Epithelial cell of proximal tubule (primary cell): ENCODE measurements at regions not wholly inside any gene's neighbourhood (a gene's known extent, or its start where the extent isn't known, plus 50 kb on each side); places are given as distances from the start of the nearest gene placed in this dataset.
A peak's percentile ranks its signal among the peaks of the same experiment; 100 is the strongest.
"Not testable (repeated sequence)": the region's sequence is repeated elsewhere in the genome, so short reads cannot be mapped to it uniquely, and the experiment has no call there.

ENCODE experiments used
- DNase-seq: peaks from one replicate; pipeline ENCODE4 v3.0.0-alpha.2; 2011; ENCODE audit warnings: low read depth
- H3K4me3 ChIP-seq: 2 replicates; pipeline ENCODE4 v1.5.1; 2011; ENCODE audit warnings: low read depth, mild to moderate bottlenecking, low read length
- TF ChIP-seq, protein P1 (sequence below): conservative IDR thresholded peaks from 2 replicates; pipeline ENCODE4 v1.5.1; 2012; ENCODE audit warnings: low read depth, mild to moderate bottlenecking, low read length

DNA sequence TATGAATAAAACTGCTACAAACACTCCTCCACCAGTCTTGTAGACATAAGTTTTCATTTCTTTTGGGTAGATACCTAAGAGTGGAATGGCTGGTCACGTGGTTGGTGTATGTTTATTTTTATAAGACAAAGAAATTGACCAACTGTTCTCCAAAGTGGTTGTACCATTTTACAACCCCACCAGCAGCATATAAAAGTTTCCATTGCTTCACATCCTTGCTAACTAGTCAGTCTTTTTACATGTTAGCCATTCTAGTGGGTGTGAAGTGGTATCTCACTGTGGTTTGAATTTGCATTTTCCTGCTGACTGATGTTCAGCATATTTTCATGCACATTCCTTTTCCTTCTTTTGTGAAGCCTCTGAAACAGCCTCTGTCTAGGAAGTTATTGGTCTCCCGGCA is 76.2 kb upstream of the ADGRG2 start:
- no peak overlapping the region for H3K4me3 ChIP-seq
- no peak for DNase-seq
- TF ChIP-seq, protein P1, sequence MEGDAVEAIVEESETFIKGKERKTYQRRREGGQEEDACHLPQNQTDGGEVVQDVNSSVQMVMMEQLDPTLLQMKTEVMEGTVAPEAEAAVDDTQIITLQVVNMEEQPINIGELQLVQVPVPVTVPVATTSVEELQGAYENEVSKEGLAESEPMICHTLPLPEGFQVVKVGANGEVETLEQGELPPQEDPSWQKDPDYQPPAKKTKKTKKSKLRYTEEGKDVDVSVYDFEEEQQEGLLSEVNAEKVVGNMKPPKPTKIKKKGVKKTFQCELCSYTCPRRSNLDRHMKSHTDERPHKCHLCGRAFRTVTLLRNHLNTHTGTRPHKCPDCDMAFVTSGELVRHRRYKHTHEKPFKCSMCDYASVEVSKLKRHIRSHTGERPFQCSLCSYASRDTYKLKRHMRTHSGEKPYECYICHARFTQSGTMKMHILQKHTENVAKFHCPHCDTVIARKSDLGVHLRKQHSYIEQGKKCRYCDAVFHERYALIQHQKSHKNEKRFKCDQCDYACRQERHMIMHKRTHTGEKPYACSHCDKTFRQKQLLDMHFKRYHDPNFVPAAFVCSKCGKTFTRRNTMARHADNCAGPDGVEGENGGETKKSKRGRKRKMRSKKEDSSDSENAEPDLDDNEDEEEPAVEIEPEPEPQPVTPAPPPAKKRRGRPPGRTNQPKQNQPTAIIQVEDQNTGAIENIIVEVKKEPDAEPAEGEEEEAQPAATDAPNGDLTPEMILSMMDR, result no peak

DNA sequence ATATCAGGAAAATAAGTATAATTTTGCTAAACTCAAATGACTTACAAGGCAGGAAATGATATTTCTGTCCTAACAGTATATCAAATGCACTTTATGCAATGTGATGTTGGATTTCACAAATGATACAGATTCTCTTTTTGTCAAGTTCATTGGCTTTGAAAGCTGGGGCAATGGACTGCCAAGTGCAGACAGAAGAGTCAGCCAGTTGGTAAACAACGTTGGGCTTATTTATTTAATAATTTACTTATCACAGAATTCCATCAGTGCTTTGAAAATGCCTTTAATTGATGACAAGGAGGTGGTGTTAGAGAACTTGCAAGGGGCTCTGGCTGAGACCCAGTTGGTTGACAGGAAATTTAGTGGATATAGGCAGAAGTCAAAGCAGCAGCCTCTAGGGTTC is 79.9 kb upstream of the ADGRG2 start:
- DNase-seq, result no peak
- TF ChIP-seq, protein P1, result no peak
- no peak overlapping the region for H3K4me3 ChIP-seq

DNA sequence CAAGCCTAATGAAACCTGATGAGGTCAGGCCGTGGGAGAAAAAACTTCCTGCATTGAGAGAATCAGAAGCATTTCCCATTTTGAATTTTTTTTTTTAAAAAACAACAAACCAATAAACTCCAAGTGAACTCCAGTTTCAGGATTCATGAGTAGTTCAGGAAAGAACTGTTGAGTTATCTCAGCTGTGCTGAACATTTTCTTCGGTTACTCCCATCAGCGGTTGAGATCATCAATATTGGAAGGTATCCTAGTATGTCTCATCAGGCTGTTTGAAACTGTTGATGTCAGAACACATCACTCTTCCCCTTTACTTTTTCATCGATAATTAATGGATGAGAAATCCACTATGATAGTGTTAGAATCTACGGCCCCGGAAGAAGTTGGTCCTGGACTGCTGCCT is 82.4 kb upstream of the ADGRG2 start:
- TF ChIP-seq, protein P1, result no peak
- no peak overlapping the region for H3K4me3 ChIP-seq
- DNase-seq, result no peak

DNA sequence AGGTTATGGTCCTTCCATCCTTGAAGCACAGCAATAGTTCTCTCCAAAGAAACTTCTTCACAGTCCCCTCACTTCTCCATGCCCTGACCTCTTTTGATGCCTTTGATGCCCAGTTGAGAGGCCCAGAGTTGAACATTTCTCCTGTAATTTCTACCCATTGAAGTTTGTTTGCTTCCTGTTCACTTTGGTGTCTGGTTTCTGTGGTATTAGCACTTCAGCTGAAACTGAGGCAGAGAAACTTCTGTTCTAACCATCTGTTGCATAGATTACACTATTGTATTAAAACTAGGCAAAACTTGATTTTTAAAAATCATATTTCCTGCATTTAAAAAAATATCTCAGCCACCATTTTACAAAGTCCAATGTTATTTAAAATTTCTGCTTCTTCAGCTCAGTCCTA is 89.8 kb upstream of the ADGRG2 start:
- DNase-seq, result no peak
- TF ChIP-seq, protein P1, result no peak
- no peak overlapping the region for H3K4me3 ChIP-seq

DNA sequence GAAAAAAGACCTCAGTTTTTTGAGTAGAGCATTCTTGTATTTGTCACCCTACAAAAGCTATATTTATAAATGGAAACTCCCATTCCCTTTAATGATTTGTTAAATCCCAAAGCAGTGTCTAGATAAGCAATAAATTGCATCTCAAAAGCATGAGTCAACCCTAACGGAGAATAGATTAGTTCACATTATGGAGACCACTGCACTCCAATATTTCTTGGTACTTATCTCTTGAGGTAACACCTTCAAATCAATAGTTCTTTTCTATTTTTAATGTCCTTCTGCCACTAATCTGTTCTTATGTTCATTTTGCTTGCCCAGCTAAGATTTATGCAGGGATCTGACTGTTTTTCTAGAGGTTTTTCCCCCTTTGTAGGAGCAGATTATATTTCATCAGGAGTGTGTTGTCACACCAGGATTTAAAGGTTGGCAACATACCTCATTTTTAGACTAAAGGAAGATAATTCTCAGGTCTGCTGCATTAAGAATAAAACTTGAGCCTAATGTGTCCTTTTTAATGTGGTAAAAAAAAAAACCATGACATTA is 91.4 kb upstream of the ADGRG2 start:
- TF ChIP-seq, protein P1, result no peak
- no peak for DNase-seq
- H3K4me3 ChIP-seq, result no peak overlapping the region

DNA sequence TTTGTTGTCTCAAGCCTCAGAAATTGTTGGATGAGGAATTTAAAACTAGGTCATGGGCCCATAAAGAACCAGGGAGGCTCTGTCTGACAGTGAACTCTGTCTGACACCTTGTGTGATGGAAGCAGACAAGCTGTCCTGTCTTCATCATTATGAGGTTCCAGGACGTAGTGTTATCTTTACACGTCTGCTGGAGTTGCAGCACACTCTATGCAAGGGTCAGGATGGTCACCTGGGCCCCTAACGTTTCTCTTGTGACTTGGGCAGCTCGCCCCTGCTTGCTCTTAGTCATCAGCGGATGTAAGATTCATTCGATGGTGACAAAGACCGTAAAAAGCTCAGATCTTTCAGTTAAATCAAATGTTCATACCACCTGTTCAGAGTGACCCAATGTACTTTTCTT is 92.0 kb upstream of the ADGRG2 start:
- no peak overlapping the region for H3K4me3 ChIP-seq
- TF ChIP-seq, protein P1, result no peak
- DNase-seq, result no peak

DNA sequence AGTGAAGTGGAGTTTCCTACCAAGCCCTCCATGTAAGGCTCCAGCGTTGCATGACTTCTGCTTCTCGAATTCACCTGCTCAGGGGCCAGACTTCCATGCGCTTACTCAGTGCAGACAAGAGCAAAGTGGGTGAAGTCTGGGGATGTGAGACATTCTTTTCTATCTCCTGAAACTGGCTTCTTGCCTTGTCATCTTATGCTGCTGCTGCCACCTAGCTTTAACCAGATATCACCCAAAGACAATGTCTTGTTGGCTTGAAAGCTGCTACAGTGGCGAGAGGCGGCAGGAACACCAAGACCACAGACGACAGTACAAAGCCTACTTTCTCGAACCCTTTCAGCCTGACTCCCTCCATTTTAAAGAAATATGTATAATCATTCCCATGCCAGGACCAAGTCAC is 103.6 kb upstream of the ADGRG2 start:
- TF ChIP-seq, protein P1, result peak; percentile 43
- peak; percentile 1 for DNase-seq
- H3K4me3 ChIP-seq, result no peak overlapping the region

DNA sequence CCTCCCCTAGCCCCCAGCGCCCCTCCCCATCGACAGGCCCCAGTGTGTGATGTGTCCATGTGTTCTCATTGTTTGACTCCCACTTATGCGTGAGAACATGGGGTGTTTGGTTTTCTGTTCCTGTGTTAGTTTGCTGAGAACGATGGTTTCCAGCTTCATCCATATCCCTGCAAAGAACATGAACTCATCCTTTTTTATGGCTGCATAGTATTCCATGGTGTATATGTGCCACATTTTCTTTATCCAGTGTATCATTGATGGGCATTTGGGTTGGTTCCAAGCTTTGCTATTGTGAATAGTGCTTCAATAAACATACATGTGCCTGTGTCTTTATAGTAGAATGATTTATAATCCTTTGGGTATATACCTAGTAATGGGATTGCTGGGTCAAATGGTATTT is 107.6 kb upstream of the ADGRG2 start:
- not testable (repeated sequence) for H3K4me3 ChIP-seq, DNase-seq
